HG03565 (cell line): ENCODE measurements at regions not wholly inside any gene's neighbourhood (a gene's known extent, or its start where the extent isn't known, plus 50 kb on each side); places are given as distances from the start of the nearest gene placed in this dataset.
"Not testable (repeated sequence)": the region's sequence is repeated elsewhere in the genome, so short reads cannot be mapped to it uniquely, and the experiment has no call there.

ENCODE experiments used
- ATAC-seq: cut with Tn5 transposase; IDR thresholded peaks from one replicate; pipeline ENCODE4 v1.9.1; 2021; ENCODE audit warnings: mild to moderate bottlenecking, moderate library complexity; ENCODE audit not compliant: unreplicated experiment

GRCh38 chr5:52597625-52598024, 190.1 kb upstream of the ITGA1 start:
- ATAC-seq, result no peak

GRCh38 chr5:52598968-52599367, 188.7 kb upstream of the ITGA1 start:
- ATAC-seq, result no peak

- ATAC-seq, result no peak
Measured at GRCh38 chr5:52603778-52604554, 183.8 kb upstream of the ITGA1 start.

- no peak for ATAC-seq
Measured at GRCh38 chr5:52605317-52606313, 182.1 kb upstream of the ITGA1 start.

GRCh38 chr5:52607227-52607824, 180.4 kb upstream of the ITGA1 start:
- no peak for ATAC-seq

GRCh38 chr5:52620315-52620714, 167.4 kb upstream of the ITGA1 start:
- ATAC-seq, result no peak

- ATAC-seq, result no peak
Measured at GRCh38 chr5:52623291-52623690, 164.4 kb upstream of the ITGA1 start.

- ATAC-seq, result no peak
Measured at GRCh38 chr5:52624291-52624690, 163.4 kb upstream of the ITGA1 start.

- no peak for ATAC-seq
Measured at GRCh38 chr5:52626312-52626711, 161.4 kb upstream of the ITGA1 start.

GRCh38 chr5:52627740-52628139, 160.0 kb upstream of the ITGA1 start:
- ATAC-seq, result no peak

GRCh38 chr5:52632281-52632680, 155.4 kb upstream of the ITGA1 start:
- no peak for ATAC-seq

GRCh38 chr5:52634171-52634570, 153.5 kb upstream of the ITGA1 start:
- not testable (repeated sequence) for ATAC-seq

- no peak for ATAC-seq
Measured at GRCh38 chr5:52638732-52639131, 149.0 kb upstream of the ITGA1 start.

GRCh38 chr5:52648726-52649125, 139.0 kb upstream of the ITGA1 start:
- no peak for ATAC-seq

- ATAC-seq, result no peak
Measured at GRCh38 chr5:52655163-52655562, 132.6 kb upstream of the ITGA1 start.

- ATAC-seq, result peak; percentile 10
Measured at GRCh38 chr5:52656569-52657246, 131.0 kb upstream of the ITGA1 start.

- peak; percentile 56 for ATAC-seq
Measured at GRCh38 chr5:52657247-52657645, 130.5 kb upstream of the ITGA1 start.

- ATAC-seq, result no peak
Measured at GRCh38 chr5:52658246-52658645, 129.5 kb upstream of the ITGA1 start.

GRCh38 chr5:52660621-52661020, 127.1 kb upstream of the ITGA1 start:
- ATAC-seq, result no peak

- ATAC-seq, result no peak
Measured at GRCh38 chr5:52661903-52662595, 125.7 kb upstream of the ITGA1 start.
